Right lobe of liver (tissue), 4 donors: ENCODE measurements at regions not wholly inside any gene's neighbourhood (a gene's known extent, or its start where the extent isn't known, plus 50 kb on each side); places are given as distances from the start of the nearest gene placed in this dataset.

Experiments used
- POLR2A ChIP-seq: fragments of 450-650 bp; IDR thresholded peaks from one replicate; pipeline ENCODE4 v1.6.1; 2017; ENCODE audit warnings: antibody characterized with exemption, mild to moderate bottlenecking
- TF ChIP-seq, protein P1 (sequence below), 4 donors: fragments of 200-600 bp in 3 of 4; fragments of 450-650 bp in 1 of 4; IDR thresholded peaks; one replicate each; pipeline versions ENCODE4 v1.5.1 to v1.8.0; 2016 to 2022; ENCODE audit warnings: antibody characterized with exemption in 4 of 4, mild to moderate bottlenecking in 2 of 4
- donor health status: DM: no; HTN: no; CAD: no.
- donor health status: DM: no; HTN: no; CAD: no.
- donor health status: DM: no; HTN: yes; CAD: no.

DNA sequence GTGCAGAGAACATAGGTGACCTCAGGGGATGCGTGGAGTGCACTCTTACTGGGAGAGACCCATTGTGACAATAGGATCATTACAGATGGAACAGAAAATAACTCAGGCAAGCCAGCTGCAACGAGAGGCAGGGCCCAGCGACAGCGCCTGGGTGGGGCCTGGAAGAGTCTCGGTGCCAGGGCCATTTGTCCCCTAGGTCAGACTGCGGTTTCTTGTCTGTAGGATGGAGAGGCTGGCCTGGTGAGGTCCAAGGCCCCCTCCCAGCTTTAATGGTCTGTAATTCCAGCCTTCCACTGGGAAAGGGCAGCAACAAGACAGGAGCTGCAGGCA lies 208.6 kb upstream of the APCDD1 start:
- TF ChIP-seq, protein P1, sequence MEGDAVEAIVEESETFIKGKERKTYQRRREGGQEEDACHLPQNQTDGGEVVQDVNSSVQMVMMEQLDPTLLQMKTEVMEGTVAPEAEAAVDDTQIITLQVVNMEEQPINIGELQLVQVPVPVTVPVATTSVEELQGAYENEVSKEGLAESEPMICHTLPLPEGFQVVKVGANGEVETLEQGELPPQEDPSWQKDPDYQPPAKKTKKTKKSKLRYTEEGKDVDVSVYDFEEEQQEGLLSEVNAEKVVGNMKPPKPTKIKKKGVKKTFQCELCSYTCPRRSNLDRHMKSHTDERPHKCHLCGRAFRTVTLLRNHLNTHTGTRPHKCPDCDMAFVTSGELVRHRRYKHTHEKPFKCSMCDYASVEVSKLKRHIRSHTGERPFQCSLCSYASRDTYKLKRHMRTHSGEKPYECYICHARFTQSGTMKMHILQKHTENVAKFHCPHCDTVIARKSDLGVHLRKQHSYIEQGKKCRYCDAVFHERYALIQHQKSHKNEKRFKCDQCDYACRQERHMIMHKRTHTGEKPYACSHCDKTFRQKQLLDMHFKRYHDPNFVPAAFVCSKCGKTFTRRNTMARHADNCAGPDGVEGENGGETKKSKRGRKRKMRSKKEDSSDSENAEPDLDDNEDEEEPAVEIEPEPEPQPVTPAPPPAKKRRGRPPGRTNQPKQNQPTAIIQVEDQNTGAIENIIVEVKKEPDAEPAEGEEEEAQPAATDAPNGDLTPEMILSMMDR (IDR thresholded peaks at IDR 0.05) = no peak
- no peak for TF ChIP-seq POLR2A
